PC-9 (cell line): ENCODE measurements at regions not wholly inside any gene's neighbourhood (a gene's known extent, or its start where the extent isn't known, plus 50 kb on each side); places are given as distances from the start of the nearest gene placed in this dataset.

Experiments
- EZH2 ChIP-seq: fragments of 200-600 bp; sonication (generic); IDR thresholded peaks from 2 replicates; pipeline ENCODE4 v1.8.0; 2017; ENCODE audit warnings: antibody characterized with exemption, low read depth
- TF ChIP-seq, protein P1 (sequence below): fragments of 200-600 bp; sonication (generic); conservative IDR thresholded peaks from 2 replicates; pipeline ENCODE4 v1.6.1; 2017; ENCODE audit warnings: mixed run types, antibody characterized with exemption, mild to moderate bottlenecking, moderate library complexity

DNA sequence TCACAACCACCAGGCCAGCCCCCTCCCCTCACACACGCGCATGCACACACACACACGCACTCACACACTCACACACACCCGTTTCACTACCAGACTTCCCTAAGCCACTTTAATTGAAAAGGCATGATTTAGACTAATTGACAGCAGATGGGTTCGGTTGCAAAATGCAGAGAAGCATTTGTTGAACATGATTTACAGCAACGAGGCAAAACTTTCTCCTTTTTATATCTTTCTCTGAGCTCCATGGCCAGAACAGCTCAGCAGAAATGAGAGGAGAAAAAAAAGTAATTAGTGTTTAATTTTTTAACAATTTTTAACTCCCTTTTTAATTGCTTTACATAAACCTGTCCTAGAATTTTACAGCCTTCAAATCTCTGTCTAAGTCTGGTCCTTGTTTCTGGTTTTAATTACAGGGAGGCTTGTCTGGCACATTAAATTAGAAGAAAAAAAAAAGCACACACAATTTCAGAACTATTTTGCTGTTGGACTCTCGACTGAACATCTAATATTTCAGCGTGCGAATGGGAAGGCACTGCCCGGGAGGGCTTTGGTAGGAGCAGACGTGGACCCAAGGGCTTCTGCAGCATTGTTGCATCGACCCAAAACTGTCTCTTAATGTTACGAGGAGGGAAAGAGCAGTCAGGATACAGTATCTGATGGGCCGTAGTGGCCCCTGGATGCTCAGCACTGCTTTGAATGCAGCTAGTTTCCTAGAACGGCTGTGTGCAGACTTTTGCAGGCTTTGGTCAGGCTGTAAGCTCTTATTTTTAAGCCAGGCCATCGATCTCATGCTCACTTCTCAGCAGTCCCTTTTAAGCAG, 255.9 kb downstream of the SOX9 start:
- TF ChIP-seq, protein P1, sequence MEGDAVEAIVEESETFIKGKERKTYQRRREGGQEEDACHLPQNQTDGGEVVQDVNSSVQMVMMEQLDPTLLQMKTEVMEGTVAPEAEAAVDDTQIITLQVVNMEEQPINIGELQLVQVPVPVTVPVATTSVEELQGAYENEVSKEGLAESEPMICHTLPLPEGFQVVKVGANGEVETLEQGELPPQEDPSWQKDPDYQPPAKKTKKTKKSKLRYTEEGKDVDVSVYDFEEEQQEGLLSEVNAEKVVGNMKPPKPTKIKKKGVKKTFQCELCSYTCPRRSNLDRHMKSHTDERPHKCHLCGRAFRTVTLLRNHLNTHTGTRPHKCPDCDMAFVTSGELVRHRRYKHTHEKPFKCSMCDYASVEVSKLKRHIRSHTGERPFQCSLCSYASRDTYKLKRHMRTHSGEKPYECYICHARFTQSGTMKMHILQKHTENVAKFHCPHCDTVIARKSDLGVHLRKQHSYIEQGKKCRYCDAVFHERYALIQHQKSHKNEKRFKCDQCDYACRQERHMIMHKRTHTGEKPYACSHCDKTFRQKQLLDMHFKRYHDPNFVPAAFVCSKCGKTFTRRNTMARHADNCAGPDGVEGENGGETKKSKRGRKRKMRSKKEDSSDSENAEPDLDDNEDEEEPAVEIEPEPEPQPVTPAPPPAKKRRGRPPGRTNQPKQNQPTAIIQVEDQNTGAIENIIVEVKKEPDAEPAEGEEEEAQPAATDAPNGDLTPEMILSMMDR: no peak
- no peak for TF ChIP-seq EZH2
